ENCODE measurements at regions not wholly inside any gene's neighbourhood (a gene's known extent, or its start where the extent isn't known, plus 50 kb on each side); places are given as distances from the start of the nearest gene placed in this dataset.
"Not testable (repeated sequence)": the region's sequence is repeated elsewhere in the genome, so short reads cannot be mapped to it uniquely, and the experiment has no call there.

DNA sequence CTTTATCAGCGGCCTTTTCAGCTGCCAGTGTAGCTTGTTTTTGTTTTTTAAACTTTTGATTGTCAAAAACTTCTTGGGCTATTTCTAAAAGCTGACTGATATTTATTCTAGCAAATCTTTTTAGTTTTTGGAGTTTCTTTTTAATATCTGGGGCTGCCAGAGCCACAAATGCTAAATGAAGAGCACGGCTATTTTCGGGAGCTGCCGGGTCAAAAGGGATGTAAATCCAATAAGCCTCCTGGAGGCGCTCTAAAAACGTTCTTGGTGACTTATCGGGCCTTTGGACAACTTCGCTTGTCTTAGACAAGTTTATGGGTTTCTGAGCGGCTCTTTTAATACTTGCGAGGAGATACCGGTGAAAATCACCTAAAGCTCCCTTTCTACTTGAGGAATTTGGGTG is 166.1 kb upstream of the CCZ1B start:
- H3K27ac ChIP-seq (ENCODE audit: low read depth, low read length); FAIRE-seq: not testable (repeated sequence)

More for the DNA sequence above, 166.1 kb upstream of the CCZ1B start:
- H4K91ac ChIP-seq (replicated peaks; ENCODE audit: insufficient read length, low read length); H3K4me3 ChIP-seq (ENCODE audit: extremely low read depth in 1 of 4, insufficient read depth in 2 of 4, low read depth in 3 of 4, low read length in 4 of 4); H2BK120ac ChIP-seq (replicated peaks; ENCODE audit: low read depth, low read length); H2BK12ac ChIP-seq (ENCODE audit: low read depth, low read length); POLR2A ChIA-PET (ENCODE audit: partially characterized antibody); H3K23ac ChIP-seq (ENCODE audit: insufficient read length); H3K9me3 ChIP-seq (ENCODE audit: insufficient read depth in 2 of 2, low read depth in 1 of 2, low read length in 1 of 2); DNase-seq (ENCODE audit: low read depth in 1 of 2, low spot score in 2 of 2); H4K20me1 ChIP-seq (replicated peaks in 1 of 2; ENCODE audit: control insufficient read depth in 1 of 2, insufficient read depth in 2 of 2, low read length in 2 of 2); H2BK20ac ChIP-seq (ENCODE audit: low read length); H3K79me2 ChIP-seq (ENCODE audit: control insufficient read depth in 1 of 2, insufficient read depth in 2 of 2, low read length in 2 of 2); H4K8ac ChIP-seq (ENCODE audit: extremely low read depth, insufficient read depth, low read length); H3K36me3 ChIP-seq (ENCODE audit: control insufficient read depth in 2 of 4, insufficient read depth in 4 of 4, low read length in 3 of 4); H3K27me3 ChIP-seq (replicated peaks in 1 of 4; ENCODE audit: control insufficient read depth in 3 of 4, extremely low read depth in 1 of 4, insufficient read depth in 3 of 4, low read length in 3 of 4); H2BK15ac ChIP-seq (ENCODE audit: low read length); H3K4me1 ChIP-seq (replicated peaks in 1 of 4; ENCODE audit: control insufficient read depth in 3 of 4, insufficient read depth in 4 of 4, low read length in 3 of 4); H3K56ac ChIP-seq (replicated peaks; ENCODE audit: insufficient read length, low read depth, low read length); H3K23me2 ChIP-seq (ENCODE audit: low read depth, low read length); H3K4ac ChIP-seq (replicated peaks; ENCODE audit: insufficient read length, low read depth, low read length); H3K9ac ChIP-seq (replicated peaks in 1 of 4; ENCODE audit: extremely low read depth in 1 of 4, low read depth in 3 of 4, low read length in 3 of 4); H4K5ac ChIP-seq (ENCODE audit: insufficient read length, low read depth, low read length); H3K79me1 ChIP-seq (ENCODE audit: low read depth, low read length); H3K4me2 ChIP-seq (ENCODE audit: insufficient read depth in 1 of 2, low read depth in 2 of 2, low read length in 2 of 2); H3K18ac ChIP-seq (ENCODE audit: extremely low read depth, low read length); H2BK5ac ChIP-seq (ENCODE audit: low read depth, low read length); H2AFZ ChIP-seq (ENCODE audit: low read length); H2AK5ac ChIP-seq (ENCODE audit: low read depth, low read length); H3K14ac ChIP-seq (ENCODE audit: insufficient read length): not testable (repeated sequence)
- WGBS, 2 experiments (ENCODE audit: extremely low coverage in 1 of 2, insufficient coverage in 1 of 2, insufficient read length in 1 of 2, insufficient replicate concordance in 2 of 2, low coverage in 1 of 2, low lambda C conversion rate in 2 of 2, missing lambda C conversion rate in 1 of 2) = 88% methylated on average over 11 of the region's 11 CpGs; no CpG with 5 or more reads in 1 of the 2 experiments
- CTCF ChIA-PET (ENCODE audit: partially characterized antibody) = interaction anchor here (1.4 kb wide), 1 partner anchor 108 kb away, joined by 4 read pairs; no protein-coding TSS in a partner anchor
- TF ChIP-seq CTCF (IDR thresholded peaks at IDR 0.05; ENCODE audit: control extremely low read depth in 1 of 3, insufficient read depth in 1 of 3, low read depth in 1 of 3, low read length in 3 of 3) (peak in 1 of 3 experiments; percentile 6; a peak in 2 of 4 replicates), RAD21 (IDR thresholded peaks at IDR 0.05 in 1 of 2, conservative IDR thresholded peaks at IDR 0.05 in 1 of 2; ENCODE audit: low read depth in 2 of 2, low read length in 2 of 2) (peak; percentile 27 to 41)
